ENCODE measurements at regions not wholly inside any gene's neighbourhood (a gene's known extent, or its start where the extent isn't known, plus 50 kb on each side); places are given as distances from the start of the nearest gene placed in this dataset.

GRCh38 chr11:27248576-27249509 is 114.2 kb downstream of the CCDC34 start:
- TF ChIP-seq, protein P1, sequence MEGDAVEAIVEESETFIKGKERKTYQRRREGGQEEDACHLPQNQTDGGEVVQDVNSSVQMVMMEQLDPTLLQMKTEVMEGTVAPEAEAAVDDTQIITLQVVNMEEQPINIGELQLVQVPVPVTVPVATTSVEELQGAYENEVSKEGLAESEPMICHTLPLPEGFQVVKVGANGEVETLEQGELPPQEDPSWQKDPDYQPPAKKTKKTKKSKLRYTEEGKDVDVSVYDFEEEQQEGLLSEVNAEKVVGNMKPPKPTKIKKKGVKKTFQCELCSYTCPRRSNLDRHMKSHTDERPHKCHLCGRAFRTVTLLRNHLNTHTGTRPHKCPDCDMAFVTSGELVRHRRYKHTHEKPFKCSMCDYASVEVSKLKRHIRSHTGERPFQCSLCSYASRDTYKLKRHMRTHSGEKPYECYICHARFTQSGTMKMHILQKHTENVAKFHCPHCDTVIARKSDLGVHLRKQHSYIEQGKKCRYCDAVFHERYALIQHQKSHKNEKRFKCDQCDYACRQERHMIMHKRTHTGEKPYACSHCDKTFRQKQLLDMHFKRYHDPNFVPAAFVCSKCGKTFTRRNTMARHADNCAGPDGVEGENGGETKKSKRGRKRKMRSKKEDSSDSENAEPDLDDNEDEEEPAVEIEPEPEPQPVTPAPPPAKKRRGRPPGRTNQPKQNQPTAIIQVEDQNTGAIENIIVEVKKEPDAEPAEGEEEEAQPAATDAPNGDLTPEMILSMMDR (conservative IDR thresholded peaks at IDR 0.05; ENCODE audit: low read depth, low read length): no peak
- Histone ChIP-seq H3K36me3 (ENCODE audit: insufficient read depth) (no peaks in the 10 kb centered on the region), H3K27ac (no peak overlapping the region)

DNA sequence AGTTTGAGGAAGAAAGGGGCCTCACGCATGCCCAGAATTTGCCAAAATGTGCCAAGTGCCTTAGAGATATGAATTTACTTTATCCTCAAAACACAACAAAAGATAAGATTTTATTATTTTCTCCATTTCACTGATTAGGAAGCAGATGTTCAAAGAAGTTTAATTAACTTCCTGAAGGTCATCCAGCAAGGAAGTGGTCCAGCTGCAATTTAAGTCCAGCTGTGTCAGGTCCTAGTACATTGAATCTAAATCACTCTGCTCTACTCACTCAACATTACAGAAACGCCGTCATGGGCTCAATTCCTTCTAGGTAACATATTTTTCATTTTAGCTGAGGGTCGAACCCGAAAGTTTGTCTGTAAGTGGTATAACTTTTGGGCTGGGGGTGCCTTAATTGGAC is 115.4 kb downstream of the CCDC34 start:
- TF ChIP-seq, protein P1 (conservative IDR thresholded peaks at IDR 0.05; ENCODE audit: low read depth, low read length): no peak
- no peak overlapping the region for H3K4me2 ChIP-seq

More at GRCh38 chr11:27248576-27249509, 114.2 kb downstream of the CCDC34 start:
- Histone ChIP-seq H2AFZ (ENCODE audit: low read depth) (no peak overlapping the region), H4K20me1 (ENCODE audit: insufficient read depth) (no peaks in the 10 kb centered on the region), H3K27me3 (ENCODE audit: insufficient read depth, low read depth) (no peaks in the 10 kb centered on the region), H3K4me3 (IDR thresholded peaks at IDR 0.05; ENCODE audit: insufficient read depth, low read depth, low read length) (no peak overlapping the region), H3K4me2 (no peak overlapping the region), H3K79me2 (ENCODE audit: insufficient read depth, low read depth) (no peaks in the 10 kb centered on the region), H3K9ac (no peak overlapping the region), H3K4me1 (ENCODE audit: low read depth, poor library complexity, severe bottlenecking) (peaks cover 2% of the 10 kb centered on the region)

DNA sequence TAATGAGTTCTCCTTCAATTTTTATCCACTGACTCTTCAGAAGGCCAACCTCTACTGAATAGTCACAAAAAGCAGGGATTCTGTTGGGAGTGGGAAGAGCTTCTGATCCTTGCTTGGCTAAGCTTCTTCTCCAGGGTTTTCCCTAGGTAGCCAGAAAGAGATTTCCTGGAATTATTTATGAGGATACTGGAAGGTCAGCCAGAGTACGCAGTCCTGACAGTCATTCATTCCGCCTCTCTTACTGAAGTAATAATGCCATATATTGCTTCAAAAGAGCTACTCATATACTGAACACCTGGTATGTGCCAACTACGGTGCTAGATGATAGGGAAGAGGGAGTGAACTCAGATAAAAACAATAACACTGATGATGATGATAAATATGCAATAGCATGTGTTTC is 116.1 kb downstream of the CCDC34 start:
- H3K9ac ChIP-seq: no peak overlapping the region
- no peak overlapping the region for H3K4me3 ChIP-seq (IDR thresholded peaks at IDR 0.05; ENCODE audit: insufficient read depth, low read depth, low read length)
- H3K79me2 ChIP-seq (ENCODE audit: insufficient read depth, low read depth): no peaks in the 10 kb centered on the region
- H3K4me2 ChIP-seq: no peak overlapping the region
- H4K20me1 ChIP-seq (ENCODE audit: insufficient read depth): no peaks in the 10 kb centered on the region
- H3K27me3 ChIP-seq (ENCODE audit: insufficient read depth, low read depth): no peaks in the 10 kb centered on the region
- TF ChIP-seq, protein P1 (conservative IDR thresholded peaks at IDR 0.05; ENCODE audit: low read depth, low read length): no peak
- no peak overlapping the region for H2AFZ ChIP-seq (ENCODE audit: low read depth)
- H3K4me1 ChIP-seq (ENCODE audit: low read depth, poor library complexity, severe bottlenecking): peaks cover 22% of the 10 kb centered on the region
- H3K27ac ChIP-seq: no peak overlapping the region
- H3K36me3 ChIP-seq (ENCODE audit: insufficient read depth): no peaks in the 10 kb centered on the region

More for the DNA sequence above, 115.4 kb downstream of the CCDC34 start:
- no peak overlapping the region for H3K9ac ChIP-seq
- no peaks in the 10 kb centered on the region for H3K79me2 ChIP-seq (ENCODE audit: insufficient read depth, low read depth)
- no peaks in the 10 kb centered on the region for H4K20me1 ChIP-seq (ENCODE audit: insufficient read depth)
- H3K27me3 ChIP-seq (ENCODE audit: insufficient read depth, low read depth): no peaks in the 10 kb centered on the region
- H3K4me1 ChIP-seq (ENCODE audit: low read depth, poor library complexity, severe bottlenecking): peaks cover 14% of the 10 kb centered on the region
- H3K27ac ChIP-seq: no peak overlapping the region
- H2AFZ ChIP-seq (ENCODE audit: low read depth): no peak overlapping the region
- H3K4me3 ChIP-seq (IDR thresholded peaks at IDR 0.05; ENCODE audit: insufficient read depth, low read depth, low read length): no peak overlapping the region
- no peaks in the 10 kb centered on the region for H3K36me3 ChIP-seq (ENCODE audit: insufficient read depth)

DNA sequence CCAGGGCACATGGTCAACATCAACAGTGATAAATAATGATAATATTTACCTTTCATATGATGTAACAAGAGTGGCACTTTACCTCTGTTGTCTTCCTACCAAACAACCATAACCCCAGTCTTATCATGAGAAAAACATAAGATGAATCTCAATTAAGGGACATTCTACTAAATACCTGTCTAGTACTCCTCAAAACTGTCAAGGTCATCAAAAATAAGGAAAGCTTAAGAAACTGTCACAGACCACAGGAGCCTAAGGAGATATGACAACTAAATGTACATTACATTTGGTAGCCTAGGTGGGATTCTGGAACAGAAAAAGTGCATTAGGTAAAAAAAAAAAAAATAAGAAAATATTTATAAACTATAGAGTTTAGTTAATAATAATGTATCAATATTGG is 118.1 kb downstream of the CCDC34 start:
- TF ChIP-seq, protein P1 (conservative IDR thresholded peaks at IDR 0.05; ENCODE audit: low read depth, low read length): no peak
- H4K20me1 ChIP-seq (ENCODE audit: insufficient read depth): no peaks in the 10 kb centered on the region
- H3K9ac ChIP-seq: no peak overlapping the region
- no peak overlapping the region for H3K27ac ChIP-seq
- no peaks in the 10 kb centered on the region for H3K27me3 ChIP-seq (ENCODE audit: insufficient read depth, low read depth)
- H3K4me2 ChIP-seq: no peak overlapping the region
- peaks cover 36% of the 10 kb centered on the region for H3K4me1 ChIP-seq (ENCODE audit: low read depth, poor library complexity, severe bottlenecking)
- H3K36me3 ChIP-seq (ENCODE audit: insufficient read depth): no peaks in the 10 kb centered on the region
- no peak overlapping the region for H3K4me3 ChIP-seq (IDR thresholded peaks at IDR 0.05; ENCODE audit: insufficient read depth, low read depth, low read length)
- no peak overlapping the region for H2AFZ ChIP-seq (ENCODE audit: low read depth)
- no peaks in the 10 kb centered on the region for H3K79me2 ChIP-seq (ENCODE audit: insufficient read depth, low read depth)

Measured in KMS-11 (cell line).